ENCODE measurements at regions not wholly inside any gene's neighbourhood (a gene's known extent, or its start where the extent isn't known, plus 50 kb on each side); places are given as distances from the start of the nearest gene placed in this dataset.

- no peaks in the 10 kb centered on the region for H4K20me1 ChIP-seq (replicated peaks in 1 of 2; ENCODE audit: control insufficient read depth in 1 of 2, insufficient read depth in 2 of 2, low read length in 2 of 2)
- H3K23ac ChIP-seq (ENCODE audit: insufficient read length) = no peak overlapping the region
- FAIRE-seq = no peak
- no peak overlapping the region for H4K91ac ChIP-seq (replicated peaks; ENCODE audit: insufficient read length, low read length)
- H2BK20ac ChIP-seq (ENCODE audit: low read length) = no peak overlapping the region
- H3K9me3 ChIP-seq (ENCODE audit: insufficient read depth in 2 of 2, low read depth in 1 of 2, low read length in 1 of 2) = 0 out of 4 replicates have a peak, but pooled peaks cover 0 to 3% of the 10 kb centered on the region in 2 experiments
- H3K9ac ChIP-seq (replicated peaks in 1 of 4; ENCODE audit: extremely low read depth in 1 of 4, low read depth in 3 of 4, low read length in 3 of 4) = no peak overlapping the region
- no peak overlapping the region for H3K27ac ChIP-seq (ENCODE audit: low read depth, low read length)
- TF ChIP-seq KDM1A (IDR thresholded peaks at IDR 0.05; ENCODE audit: borderline replicate concordance, low read length) = no peak
- TF ChIP-seq, protein P1, sequence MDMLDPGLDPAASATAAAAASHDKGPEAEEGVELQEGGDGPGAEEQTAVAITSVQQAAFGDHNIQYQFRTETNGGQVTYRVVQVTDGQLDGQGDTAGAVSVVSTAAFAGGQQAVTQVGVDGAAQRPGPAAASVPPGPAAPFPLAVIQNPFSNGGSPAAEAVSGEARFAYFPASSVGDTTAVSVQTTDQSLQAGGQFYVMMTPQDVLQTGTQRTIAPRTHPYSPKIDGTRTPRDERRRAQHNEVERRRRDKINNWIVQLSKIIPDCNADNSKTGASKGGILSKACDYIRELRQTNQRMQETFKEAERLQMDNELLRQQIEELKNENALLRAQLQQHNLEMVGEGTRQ (IDR thresholded peaks at IDR 0.05; ENCODE audit: low read length) = no peak
- H3K4me2 ChIP-seq (ENCODE audit: insufficient read depth in 1 of 2, low read depth in 2 of 2, low read length in 2 of 2) = no peak overlapping the region
- no peak overlapping the region for H2AFZ ChIP-seq (ENCODE audit: low read length)
- H3K4me1 ChIP-seq (replicated peaks in 1 of 4; ENCODE audit: control insufficient read depth in 3 of 4, insufficient read depth in 4 of 4, low read length in 3 of 4) = no peaks in the 10 kb centered on the region; a peak in 1 of 7 replicates
- H3K27me3 ChIP-seq (replicated peaks in 1 of 4; ENCODE audit: control insufficient read depth in 3 of 4, extremely low read depth in 1 of 4, insufficient read depth in 3 of 4, low read length in 3 of 4) = no peaks in the 10 kb centered on the region
- no peak overlapping the region for H3K18ac ChIP-seq (ENCODE audit: extremely low read depth, low read length)
- no peaks in the 10 kb centered on the region for H3K23me2 ChIP-seq (ENCODE audit: low read depth, low read length)
- H4K8ac ChIP-seq (ENCODE audit: extremely low read depth, insufficient read depth, low read length) = peak overlapping the region; percentile 11; the same call in 1 of the 2 replicates
- no peak overlapping the region for H2BK120ac ChIP-seq (replicated peaks; ENCODE audit: low read depth, low read length)
- 95% methylated on average over 12 of the region's 13 CpGs; no CpG with 5 or more reads in 1 of the 2 experiments for WGBS, 2 experiments (ENCODE audit: extremely low coverage in 1 of 2, insufficient coverage in 1 of 2, insufficient read length in 1 of 2, insufficient replicate concordance in 2 of 2, low coverage in 1 of 2, low lambda C conversion rate in 2 of 2, missing lambda C conversion rate in 1 of 2)
- ChIA-PET CTCF (ENCODE audit: partially characterized antibody) (interaction anchor here (1.2 kb wide), 1 partner anchor 428 kb away, joined by 3 read pairs; no protein-coding TSS in a partner anchor), POLR2A (ENCODE audit: partially characterized antibody) (no interaction called here)
- no peak overlapping the region for H3K4ac ChIP-seq (replicated peaks; ENCODE audit: insufficient read length, low read depth, low read length)
- no peaks in the 10 kb centered on the region for H3K36me3 ChIP-seq (ENCODE audit: control insufficient read depth in 2 of 4, insufficient read depth in 4 of 4, low read length in 3 of 4)
- H3K14ac ChIP-seq (ENCODE audit: insufficient read length) = no peak overlapping the region
- H2BK15ac ChIP-seq (ENCODE audit: low read length) = no peak overlapping the region
- H2BK5ac ChIP-seq (ENCODE audit: low read depth, low read length) = no peak overlapping the region
- DNase-seq (ENCODE audit: low read depth in 1 of 2, low spot score in 2 of 2) = no peak
- H3K79me1 ChIP-seq (ENCODE audit: low read depth, low read length) = no peaks in the 10 kb centered on the region
- no peak overlapping the region for H3K56ac ChIP-seq (replicated peaks; ENCODE audit: insufficient read length, low read depth, low read length)
- no peaks in the 10 kb centered on the region for H3K79me2 ChIP-seq (ENCODE audit: control insufficient read depth in 1 of 2, insufficient read depth in 2 of 2, low read length in 2 of 2)
- H3K4me3 ChIP-seq (ENCODE audit: extremely low read depth in 1 of 4, insufficient read depth in 2 of 4, low read depth in 3 of 4, low read length in 4 of 4) = no peak overlapping the region
- H2AK5ac ChIP-seq (ENCODE audit: low read depth, low read length) = no peak overlapping the region
- H2BK12ac ChIP-seq (ENCODE audit: low read depth, low read length) = no peak overlapping the region
- no peak overlapping the region for H4K5ac ChIP-seq (ENCODE audit: insufficient read length, low read depth, low read length)
Observed at GRCh38 chr4:162985131-162985530, 181.6 kb downstream of the NAF1 start.

All from H1 (cell line).